SK-N-SH (cell line): ENCODE measurements at regions not wholly inside any gene's neighbourhood (a gene's known extent, or its start where the extent isn't known, plus 50 kb on each side); places are given as distances from the start of the nearest gene placed in this dataset.

ENCODE experiments used
- CTCF ChIA-PET: fragments of 300-600, 350-600 bp; formaldehyde crosslinking; extraction: SDS; loops from one replicate; lab custom pipeline; 2021; lab: Yijun Ruan, JAX
- POLR2A ChIA-PET: fragments of 350-600 bp; sonication (Branson Sonifier 250); formaldehyde crosslinking; extraction: SDS; loops from one replicate; lab custom pipeline; 2020; ENCODE audit warnings: antibody characterized with exemption, inconsistent platforms; lab: Yijun Ruan, JAX
- DNase-seq: peaks from one replicate; pipeline ENCODE4 v3.0.0; 2012
- H2AFZ ChIP-seq: fragments of 200-600 bp; sonication (generic); 2 replicates; pipeline ENCODE4 v1.8.1; 2016; ENCODE audit warnings: antibody characterized with exemption, mild to moderate bottlenecking, low read depth
- H3F3A ChIP-seq: fragments of 200-600 bp; sonication (generic); replicated peaks from 2 replicates; pipeline ENCODE3; 2016; ENCODE audit warnings: antibody characterized with exemption, mild to moderate bottlenecking; ENCODE audit not compliant: insufficient read depth
- H3K27ac ChIP-seq, 2 experiments: fragments of 200-500 bp in 1 of 2; fragments of 200-600 bp in 1 of 2; sonication (Bioruptor generic) in 1 of 2; sonication (generic), shearing (Covaris generic) in 1 of 2; 2 replicates each; pipeline versions ENCODE4 v1.5.1 to v1.6.1; 2014 to 2016; ENCODE audit warnings: low read depth in 2 of 2, inconsistent platforms in 1 of 2, low read length in 1 of 2, mild to moderate bottlenecking in 1 of 2, mixed read lengths in 1 of 2
- H3K27me3 ChIP-seq: fragments of 200-600 bp; sonication (generic), shearing (Covaris generic); 2 replicates; pipeline ENCODE4 v1.6.1; 2016; ENCODE audit warnings: mixed run types; ENCODE audit not compliant: insufficient read depth
- H3K36me3 ChIP-seq, 2 experiments: fragments of 200-500 bp in 1 of 2; fragments of 200-600 bp in 1 of 2; sonication (Bioruptor generic) in 1 of 2; sonication (generic) in 1 of 2; replicated peaks in 1 of 2; 2 replicates each; pipeline versions ENCODE3 to v1.5.1; 2014 to 2016; ENCODE audit warnings: low read length in 1 of 2, mild to moderate bottlenecking in 1 of 2; ENCODE audit not compliant: insufficient read depth in 2 of 2, control insufficient read depth in 1 of 2
- H3K4me1 ChIP-seq, 2 experiments: fragments of 200-500 bp in 1 of 2; fragments of 200-600 bp in 1 of 2; sonication (Bioruptor generic) in 1 of 2; sonication (generic), shearing (Covaris generic) in 1 of 2; 2 replicates each; pipeline versions ENCODE4 v1.5.1 to v1.6.1; 2014 to 2016; ENCODE audit warnings: low read depth in 1 of 2, low read length in 1 of 2, mixed run types in 1 of 2; ENCODE audit not compliant: insufficient read depth in 2 of 2, control insufficient read depth in 1 of 2
- H3K4me2 ChIP-seq: fragments of 200-600 bp; sonication (generic), shearing (Covaris generic); 2 replicates; pipeline ENCODE4 v1.6.1; 2017; ENCODE audit warnings: mixed run types
- H3K4me3 ChIP-seq, 2 experiments: fragments of 200-500 bp in 1 of 2; fragments of 200-600 bp in 1 of 2; sonication (Bioruptor generic) in 1 of 2; sonication (generic), shearing (Covaris generic) in 1 of 2; 2 replicates each; pipeline versions ENCODE4 v1.5.1 to v1.8.1; 2014 to 2016; ENCODE audit warnings: low read depth in 2 of 2, inconsistent platforms in 1 of 2, low read length in 1 of 2, mild to moderate bottlenecking in 1 of 2, mixed read lengths in 1 of 2, moderate library complexity in 1 of 2
- H3K79me2 ChIP-seq: fragments of 200-600 bp; sonication (generic); 2 replicates; pipeline ENCODE4 v1.8.1; 2017; ENCODE audit warnings: mild to moderate bottlenecking; ENCODE audit not compliant: insufficient read depth
- H3K9ac ChIP-seq: fragments of 200-600 bp; sonication (generic); 2 replicates; pipeline ENCODE4 v1.6.1; 2017; ENCODE audit warnings: mixed run types
- H3K9me2 ChIP-seq: fragments of 200-600 bp; sonication (generic); 2 replicates; pipeline ENCODE4 v1.6.1; 2017; ENCODE audit warnings: mixed run types
- H3K9me3 ChIP-seq: fragments of 200-600 bp; sonication (generic); 2 replicates; pipeline ENCODE4 v1.6.1; 2017; ENCODE audit warnings: mixed run types, mild to moderate bottlenecking, moderate library complexity
- H4K20me1 ChIP-seq: fragments of 200-600 bp; sonication (generic); 2 replicates; pipeline ENCODE4 v1.6.1; 2017; ENCODE audit warnings: mild to moderate bottlenecking, mixed run types; ENCODE audit not compliant: insufficient read depth
- ELF1 ChIP-seq: IDR thresholded peaks from 2 replicates; pipeline ENCODE4 v1.4.0; 2012
- EP300 ChIP-seq, 2 experiments: IDR thresholded peaks; 2 replicates each; pipeline versions ENCODE4 v1.4.0 to v1.6.1; 2012; ENCODE audit warnings: borderline replicate concordance in 1 of 2, low read depth in 1 of 2, low read length in 1 of 2
- EZH2phosphoT487 ChIP-seq: fragments of 200-600 bp; sonication (generic); IDR thresholded peaks from 2 replicates; pipeline ENCODE4 v1.6.1; 2017; ENCODE audit warnings: low read depth, mixed run types, mild to moderate bottlenecking, antibody characterized with exemption, moderate library complexity, borderline replicate concordance
- GABPA ChIP-seq: IDR thresholded peaks from 2 replicates; pipeline ENCODE4 v1.4.0; 2012; ENCODE audit warnings: low read depth, mild to moderate bottlenecking
- GATA2 ChIP-seq: sonication (generic); formaldehyde crosslinking; IDR thresholded peaks from 2 replicates; pipeline ENCODE4 v1.5.0; 2020; ENCODE audit warnings: mild to moderate bottlenecking, missing genetic modification reagents
- JUND ChIP-seq: IDR thresholded peaks from 2 replicates; pipeline ENCODE4 v1.4.0; 2012
- NFIC ChIP-seq: IDR thresholded peaks from 2 replicates; pipeline ENCODE4 v1.4.0; 2012; ENCODE audit warnings: borderline replicate concordance
- NRF1 ChIP-seq: IDR thresholded peaks from 2 replicates; pipeline ENCODE4 v1.6.1; 2012; ENCODE audit warnings: low read depth, mild to moderate bottlenecking, low read length
- POLR2AphosphoS5 ChIP-seq: IDR thresholded peaks from 2 replicates; pipeline ENCODE4 v1.6.1; 2012; ENCODE audit warnings: low read depth, low read length
- RCOR1 ChIP-seq: fragments of 150-350 bp; IDR thresholded peaks from 2 replicates; pipeline ENCODE4 v1.6.1; 2017; ENCODE audit warnings: antibody characterized with exemption, low read length
- RFX5 ChIP-seq: IDR thresholded peaks from 2 replicates; pipeline ENCODE4 v1.6.1; 2012; ENCODE audit warnings: mild to moderate bottlenecking, improper control_type of control experiment, low read length
- RXRA ChIP-seq: IDR thresholded peaks from 2 replicates; pipeline ENCODE4 v1.4.0; 2012; ENCODE audit warnings: low read depth, mild to moderate bottlenecking, borderline replicate concordance
- SIN3A ChIP-seq: IDR thresholded peaks from 2 replicates; pipeline ENCODE4 v1.6.1; 2012; ENCODE audit warnings: low read depth, mild to moderate bottlenecking, low read length, moderate library complexity, borderline replicate concordance
- TAF1 ChIP-seq: IDR thresholded peaks from 2 replicates; pipeline ENCODE4 v1.6.1; 2012; ENCODE audit warnings: low read depth, mild to moderate bottlenecking, low read length, moderate library complexity, borderline replicate concordance
- TCF12 ChIP-seq: IDR thresholded peaks from 2 replicates; pipeline ENCODE4 v1.4.0; 2012
- YY1 ChIP-seq: IDR thresholded peaks from 2 replicates; pipeline ENCODE4 v1.4.0; 2012; ENCODE audit warnings: low read depth, mild to moderate bottlenecking
- WGBS: methylation state at CpG from one replicate; pipeline ENCODE4 v1.1.6; 2017; ENCODE audit warnings: low lambda C conversion rate; 5-methylcytosine and 5-hydroxymethylcytosine counted together
- TF ChIP-seq, protein P1 (sequence below): IDR thresholded peaks from 2 replicates; pipeline ENCODE4 v1.6.1; 2012; ENCODE audit warnings: mild to moderate bottlenecking, low read depth, low read length, moderate library complexity
- TF ChIP-seq, protein P2 (sequence below): fragments of 150-350 bp; IDR thresholded peaks from 2 replicates; pipeline ENCODE4 v1.6.1; 2016; ENCODE audit warnings: mild to moderate bottlenecking, low read depth, low read length
- TF ChIP-seq, protein P3 (sequence below): IDR thresholded peaks from 2 replicates; pipeline ENCODE4 v1.4.0; 2012; ENCODE audit warnings: low read depth, borderline replicate concordance
- TF ChIP-seq, protein P4 (sequence below): fragments of 200-600 bp; sonication (generic); IDR thresholded peaks from 2 replicates; pipeline ENCODE4 v1.6.1; 2017; ENCODE audit warnings: antibody characterized with exemption, mild to moderate bottlenecking, moderate library complexity

DNA sequence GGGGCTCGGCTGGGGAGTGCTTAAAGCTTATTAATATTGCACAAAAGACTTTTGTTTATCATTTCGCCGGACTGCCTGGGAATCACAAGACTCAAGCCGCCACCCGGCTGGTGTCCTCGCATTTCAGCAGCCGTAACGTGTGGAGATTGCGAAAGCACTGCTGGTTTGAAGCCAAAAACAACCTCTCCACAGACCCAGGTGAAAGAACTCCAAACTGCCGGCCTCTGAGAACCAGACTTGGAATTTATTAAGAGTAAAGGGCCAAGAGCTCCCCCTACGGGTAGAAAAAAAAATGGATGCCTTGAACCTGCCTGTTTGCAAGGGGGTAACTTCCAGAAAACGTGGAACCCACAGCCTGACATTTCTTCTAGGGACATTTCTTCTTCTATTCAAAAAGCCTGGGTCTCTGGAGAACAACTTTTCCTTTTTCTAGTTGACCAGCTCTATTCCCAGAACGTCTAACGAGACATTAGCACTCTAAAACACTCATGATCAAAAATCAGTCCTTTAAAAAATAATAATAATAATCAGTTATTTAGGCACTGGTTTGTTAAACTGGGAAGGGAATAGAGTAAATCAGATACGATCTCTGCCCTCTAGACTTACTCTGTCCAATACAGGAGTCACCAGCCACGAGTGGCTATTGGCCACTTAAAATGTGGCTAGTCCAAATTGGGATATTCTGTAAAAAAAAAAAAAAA, 216.3 kb downstream of the C1D start (continued):
- TF ChIP-seq, protein P1, sequence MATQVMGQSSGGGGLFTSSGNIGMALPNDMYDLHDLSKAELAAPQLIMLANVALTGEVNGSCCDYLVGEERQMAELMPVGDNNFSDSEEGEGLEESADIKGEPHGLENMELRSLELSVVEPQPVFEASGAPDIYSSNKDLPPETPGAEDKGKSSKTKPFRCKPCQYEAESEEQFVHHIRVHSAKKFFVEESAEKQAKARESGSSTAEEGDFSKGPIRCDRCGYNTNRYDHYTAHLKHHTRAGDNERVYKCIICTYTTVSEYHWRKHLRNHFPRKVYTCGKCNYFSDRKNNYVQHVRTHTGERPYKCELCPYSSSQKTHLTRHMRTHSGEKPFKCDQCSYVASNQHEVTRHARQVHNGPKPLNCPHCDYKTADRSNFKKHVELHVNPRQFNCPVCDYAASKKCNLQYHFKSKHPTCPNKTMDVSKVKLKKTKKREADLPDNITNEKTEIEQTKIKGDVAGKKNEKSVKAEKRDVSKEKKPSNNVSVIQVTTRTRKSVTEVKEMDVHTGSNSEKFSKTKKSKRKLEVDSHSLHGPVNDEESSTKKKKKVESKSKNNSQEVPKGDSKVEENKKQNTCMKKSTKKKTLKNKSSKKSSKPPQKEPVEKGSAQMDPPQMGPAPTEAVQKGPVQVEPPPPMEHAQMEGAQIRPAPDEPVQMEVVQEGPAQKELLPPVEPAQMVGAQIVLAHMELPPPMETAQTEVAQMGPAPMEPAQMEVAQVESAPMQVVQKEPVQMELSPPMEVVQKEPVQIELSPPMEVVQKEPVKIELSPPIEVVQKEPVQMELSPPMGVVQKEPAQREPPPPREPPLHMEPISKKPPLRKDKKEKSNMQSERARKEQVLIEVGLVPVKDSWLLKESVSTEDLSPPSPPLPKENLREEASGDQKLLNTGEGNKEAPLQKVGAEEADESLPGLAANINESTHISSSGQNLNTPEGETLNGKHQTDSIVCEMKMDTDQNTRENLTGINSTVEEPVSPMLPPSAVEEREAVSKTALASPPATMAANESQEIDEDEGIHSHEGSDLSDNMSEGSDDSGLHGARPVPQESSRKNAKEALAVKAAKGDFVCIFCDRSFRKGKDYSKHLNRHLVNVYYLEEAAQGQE, result no peak
- TF ChIP-seq NFIC (peak; percentile 83; the same call in 1 of the 2 replicates), NRF1 (no peak), RXRA (no peak; the same call in 1 of the 2 replicates), ELF1 (no peak), TAF1 (no peak), EP300 (IDR thresholded peaks at IDR 0.05; ENCODE audit: borderline replicate concordance in 1 of 2, low read depth in 1 of 2, low read length in 1 of 2) (peak; percentile 42 to 50; a peak in 2 of 4 replicates)
- TF ChIP-seq, all 33 proteins: peak for 7

- Histone ChIP-seq H3K27ac (peak overlapping the region in 1 of 2 experiments; percentile 11; a peak in 1 of 4 replicates), H3K4me1 (peaks cover 5 to 16% of the 10 kb centered on the region in 2 experiments; a peak in 3 of 4 replicates), H3K79me2 (no peaks in the 10 kb centered on the region), H3K36me3 (no peaks in the 10 kb centered on the region), H3K9me2 (no peaks in the 10 kb centered on the region), H3K27me3 (no peaks in the 10 kb centered on the region), H3K9ac (no peak overlapping the region), H3K4me3 (no peak overlapping the region), H3F3A (no peaks in the 10 kb centered on the region), H3K9me3 (no peaks in the 10 kb centered on the region)
- POLR2A ChIA-PET, result no interaction called here
- CTCF ChIA-PET, result interaction anchor here (1.6 to 11.7 kb wide), 2 partner anchors 8 to 182 kb away, joined by 5 to 150 read pairs; no protein-coding TSS in a partner anchor
- DNase-seq, result no peak
- no peak for TF ChIP-seq TCF12
- TF ChIP-seq RFX5, result no peak
- TF ChIP-seq NFIC, result no peak
- no peak for TF ChIP-seq YY1
- no peak for TF ChIP-seq GABPA
- TF ChIP-seq GATA2 (CRISPR knock-in tag), result no peak
- TF ChIP-seq EZH2phosphoT487, result no peak
- TF ChIP-seq, protein P2, sequence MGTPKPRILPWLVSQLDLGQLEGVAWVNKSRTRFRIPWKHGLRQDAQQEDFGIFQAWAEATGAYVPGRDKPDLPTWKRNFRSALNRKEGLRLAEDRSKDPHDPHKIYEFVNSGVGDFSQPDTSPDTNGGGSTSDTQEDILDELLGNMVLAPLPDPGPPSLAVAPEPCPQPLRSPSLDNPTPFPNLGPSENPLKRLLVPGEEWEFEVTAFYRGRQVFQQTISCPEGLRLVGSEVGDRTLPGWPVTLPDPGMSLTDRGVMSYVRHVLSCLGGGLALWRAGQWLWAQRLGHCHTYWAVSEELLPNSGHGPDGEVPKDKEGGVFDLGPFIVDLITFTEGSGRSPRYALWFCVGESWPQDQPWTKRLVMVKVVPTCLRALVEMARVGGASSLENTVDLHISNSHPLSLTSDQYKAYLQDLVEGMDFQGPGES, result no peak
- TF ChIP-seq RCOR1, result no peak
- TF ChIP-seq, protein P3, sequence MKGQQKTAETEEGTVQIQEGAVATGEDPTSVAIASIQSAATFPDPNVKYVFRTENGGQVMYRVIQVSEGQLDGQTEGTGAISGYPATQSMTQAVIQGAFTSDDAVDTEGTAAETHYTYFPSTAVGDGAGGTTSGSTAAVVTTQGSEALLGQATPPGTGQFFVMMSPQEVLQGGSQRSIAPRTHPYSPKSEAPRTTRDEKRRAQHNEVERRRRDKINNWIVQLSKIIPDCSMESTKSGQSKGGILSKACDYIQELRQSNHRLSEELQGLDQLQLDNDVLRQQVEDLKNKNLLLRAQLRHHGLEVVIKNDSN, result no peak
- no peak for TF ChIP-seq EP300 (IDR thresholded peaks at IDR 0.05; ENCODE audit: borderline replicate concordance in 1 of 2, low read depth in 1 of 2, low read length in 1 of 2)
- no peak for TF ChIP-seq SIN3A
- no peak for TF ChIP-seq POLR2AphosphoS5
- TF ChIP-seq, protein P4, sequence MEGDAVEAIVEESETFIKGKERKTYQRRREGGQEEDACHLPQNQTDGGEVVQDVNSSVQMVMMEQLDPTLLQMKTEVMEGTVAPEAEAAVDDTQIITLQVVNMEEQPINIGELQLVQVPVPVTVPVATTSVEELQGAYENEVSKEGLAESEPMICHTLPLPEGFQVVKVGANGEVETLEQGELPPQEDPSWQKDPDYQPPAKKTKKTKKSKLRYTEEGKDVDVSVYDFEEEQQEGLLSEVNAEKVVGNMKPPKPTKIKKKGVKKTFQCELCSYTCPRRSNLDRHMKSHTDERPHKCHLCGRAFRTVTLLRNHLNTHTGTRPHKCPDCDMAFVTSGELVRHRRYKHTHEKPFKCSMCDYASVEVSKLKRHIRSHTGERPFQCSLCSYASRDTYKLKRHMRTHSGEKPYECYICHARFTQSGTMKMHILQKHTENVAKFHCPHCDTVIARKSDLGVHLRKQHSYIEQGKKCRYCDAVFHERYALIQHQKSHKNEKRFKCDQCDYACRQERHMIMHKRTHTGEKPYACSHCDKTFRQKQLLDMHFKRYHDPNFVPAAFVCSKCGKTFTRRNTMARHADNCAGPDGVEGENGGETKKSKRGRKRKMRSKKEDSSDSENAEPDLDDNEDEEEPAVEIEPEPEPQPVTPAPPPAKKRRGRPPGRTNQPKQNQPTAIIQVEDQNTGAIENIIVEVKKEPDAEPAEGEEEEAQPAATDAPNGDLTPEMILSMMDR, result no peak
- no peak for TF ChIP-seq JUND
- TF ChIP-seq, all 33 proteins: peak for 0
- H4K20me1 ChIP-seq, result no peaks in the 10 kb centered on the region
- H2AFZ ChIP-seq, result no peak overlapping the region; the same call in 1 of the 2 replicates
- no peak overlapping the region for H3K4me2 ChIP-seq
- 94% methylated on average over 6 of the region's 6 CpGs for WGBS
Observed at GRCh38 chr2:67848551-67849285, 214.1 kb downstream of the C1D start.
